NCI-H1417 treated with DMSO at 0.1 percent for 48 hours (cell line): ENCODE measurements at regions not wholly inside any gene's neighbourhood (a gene's known extent, or its start where the extent isn't known, plus 50 kb on each side); places are given as distances from the start of the nearest gene placed in this dataset.
"Not testable (repeated sequence)": the region's sequence is repeated elsewhere in the genome, so short reads cannot be mapped to it uniquely, and the experiment has no call there.

Experiments used
- DNase-seq: peaks from one replicate; lab custom pipeline; 2025; lab: John Stamatoyannopoulos, UW

- DNase-seq: not testable (repeated sequence)
These were observed 179.2 kb upstream of the ZSCAN2 start for GRCh38 chr15:84421513-84422181.

GRCh38 chr15:84425327-84425726 is 175.5 kb upstream of the ZSCAN2 start:
- not testable (repeated sequence) for DNase-seq

GRCh38 chr15:84473305-84473877 is 127.4 kb upstream of the ZSCAN2 start:
- DNase-seq: not testable (repeated sequence)

- not testable (repeated sequence) for DNase-seq
These were observed 124.3 kb upstream of the ZSCAN2 start for GRCh38 chr15:84476364-84477033.

- DNase-seq: not testable (repeated sequence)
These were observed 123.3 kb upstream of the ZSCAN2 start for GRCh38 chr15:84477550-84477949.

- not testable (repeated sequence) for DNase-seq
These were observed 120.6 kb upstream of the ZSCAN2 start for GRCh38 chr15:84480174-84480681.

- not testable (repeated sequence) for DNase-seq
These were observed 117.0 kb upstream of the ZSCAN2 start for GRCh38 chr15:84483859-84484258.

- not testable (repeated sequence) for DNase-seq
These were observed 100.5 kb upstream of the ZSCAN2 start for GRCh38 chr15:84500165-84500889.

GRCh38 chr15:84503101-84503500 is 97.7 kb upstream of the ZSCAN2 start:
- not testable (repeated sequence) for DNase-seq

- DNase-seq: not testable (repeated sequence)
These were observed 95.3 kb upstream of the ZSCAN2 start for GRCh38 chr15:84505552-84505951.

GRCh38 chr15:84512324-84512723 is 88.5 kb upstream of the ZSCAN2 start:
- DNase-seq: not testable (repeated sequence)

GRCh38 chr15:84516773-84517172 is 84.0 kb upstream of the ZSCAN2 start:
- not testable (repeated sequence) for DNase-seq

GRCh38 chr15:84525491-84526344 is 75.1 kb upstream of the ZSCAN2 start:
- not testable (repeated sequence) for DNase-seq

- DNase-seq: not testable (repeated sequence)
These were observed 70.1 kb upstream of the ZSCAN2 start for GRCh38 chr15:84530751-84531150.

- not testable (repeated sequence) for DNase-seq
These were observed 69.6 kb upstream of the ZSCAN2 start for GRCh38 chr15:84531223-84531622.

GRCh38 chr15:84531709-84532367 is 69.0 kb upstream of the ZSCAN2 start:
- not testable (repeated sequence) for DNase-seq

GRCh38 chr15:84533705-84534104 is 67.1 kb upstream of the ZSCAN2 start:
- not testable (repeated sequence) for DNase-seq

GRCh38 chr15:84534561-84535235 is 66.1 kb upstream of the ZSCAN2 start:
- not testable (repeated sequence) for DNase-seq

- DNase-seq: not testable (repeated sequence)
These were observed 64.6 kb upstream of the ZSCAN2 start for GRCh38 chr15:84536181-84536580.

GRCh38 chr15:84544586-84544985 is 56.2 kb upstream of the ZSCAN2 start:
- not testable (repeated sequence) for DNase-seq
